Transverse colon (tissue), 4 donors: ENCODE measurements at regions not wholly inside any gene's neighbourhood (a gene's known extent, or its start where the extent isn't known, plus 50 kb on each side); places are given as distances from the start of the nearest gene placed in this dataset.

ENCODE experiments used
- DNase-seq: peaks from one replicate; pipeline ENCODE4 v3.0.0-alpha.2; 2019
- H3K27ac ChIP-seq, 4 donors: fragments of 200-600 bp; sonication (generic); 2 replicates each; pipeline ENCODE4 v1.5.1; 2016 to 2018; ENCODE audit warnings: inconsistent platforms in 4 of 4
- H3K27me3 ChIP-seq: fragments of 200-600 bp; sonication (generic); 2 replicates; pipeline ENCODE4 v1.5.1; 2017; ENCODE audit warnings: inconsistent platforms
- H3K36me3 ChIP-seq, 4 donors: fragments of 200-600 bp; sonication (generic); 2 replicates each; pipeline ENCODE4 v1.5.1; 2017 to 2019; ENCODE audit warnings: inconsistent platforms in 4 of 4
- H3K4me1 ChIP-seq, 4 donors: fragments of 200-600 bp; sonication (generic); 2 replicates each; pipeline ENCODE4 v1.5.1; 2017 to 2020; ENCODE audit warnings: inconsistent platforms in 4 of 4
- H3K4me3 ChIP-seq, 4 donors: fragments of 200-600 bp; sonication (generic); 1 replicate in 1 of 4; 2 replicates in 3 of 4; pipeline versions ENCODE4 v1.5.1 to v1.6.1; 2017 to 2019; ENCODE audit warnings: inconsistent platforms in 4 of 4
- H3K9me3 ChIP-seq, 2 donors: fragments of 200-600 bp; sonication (generic); 2 replicates each; pipeline ENCODE4 v1.5.1; 2017 to 2019; ENCODE audit warnings: inconsistent platforms in 2 of 2
- EP300 ChIP-seq: sonication (generic); formaldehyde crosslinking; IDR thresholded peaks from one replicate; pipeline ENCODE4 v1.6.1; 2017; ENCODE audit warnings: antibody characterized with exemption, low read depth
- POLR2A ChIP-seq: fragments of 450-650 bp; IDR thresholded peaks from one replicate; pipeline ENCODE4 v1.6.1; 2016; ENCODE audit warnings: antibody characterized with exemption, mild to moderate bottlenecking, moderate library complexity
- POLR2AphosphoS5 ChIP-seq, 3 donors: sonication (generic); formaldehyde crosslinking; IDR thresholded peaks; one replicate each; pipeline ENCODE4 v1.6.1; 2016; ENCODE audit warnings: antibody characterized with exemption in 3 of 3
- WGBS, 2 donors: methylation state at CpG; one replicate each; pipeline ENCODE4 v1.1.5; 2018; ENCODE audit warnings: low coverage in 1 of 2; 5-methylcytosine and 5-hydroxymethylcytosine counted together
- in situ Hi-C, 4 donors: fragments of 200-750 bp; cut with MboI; loops; one replicate each; pipeline versions ENCODE4 v1.15.0 to v1.15.1; 2017; ENCODE audit warnings: low sequenced_read_pairs in 3 of 4, low pct_ligation_motif_present in 1 of 4, low pct_unique_long_range_greater_than_20kb in 1 of 4
- intact Hi-C: fragments of 100-400 bp; cut with DNase I; formaldehyde crosslinking; loops from one replicate; pipeline ENCODE4 v1.15.1; 2023; ENCODE audit warnings: low total_unique reads
- TF ChIP-seq, protein P1 (sequence below), 5 experiments: fragments of 200-600 bp in 3 of 5; fragments of 450-650 bp in 2 of 5; sonication (generic) in 3 of 5; IDR thresholded peaks; 1 replicate in 2 of 5; 2 replicates in 3 of 5; pipeline ENCODE4 v1.5.1; 2016 to 2017; ENCODE audit warnings: antibody characterized with exemption in 5 of 5, inconsistent platforms in 3 of 5, mild to moderate bottlenecking in 2 of 5, moderate library complexity in 1 of 5

DNA sequence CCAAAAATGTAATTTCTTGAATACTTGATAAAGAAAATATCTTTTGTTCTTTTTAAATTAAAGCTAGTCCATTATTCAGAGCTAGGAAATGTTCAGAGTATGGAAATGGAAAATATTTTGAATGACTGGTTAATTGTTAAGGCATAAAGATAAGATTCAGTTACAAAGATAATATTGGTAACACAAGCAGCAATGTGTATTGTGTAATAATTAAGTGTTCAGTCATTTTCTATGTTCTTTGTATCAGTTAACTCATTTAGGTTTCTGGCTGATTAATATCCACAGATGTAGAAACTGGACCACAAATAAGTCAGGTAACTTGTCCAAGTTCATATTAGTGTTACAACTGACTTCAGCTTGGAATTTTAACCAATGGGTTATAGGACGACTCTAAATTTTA lies 442.2 kb upstream of the MANEA start:
- Histone ChIP-seq H3K27ac (no peak overlapping the region), H3K4me3 (no peak overlapping the region), H3K36me3 (no peaks in the 10 kb centered on the region), H3K4me1 (no peaks in the 10 kb centered on the region), H3K27me3 (no peaks in the 10 kb centered on the region), H3K9me3 (no peaks in the 10 kb centered on the region)
- TF ChIP-seq POLR2AphosphoS5 (IDR thresholded peaks at IDR 0.05) (no peak), EP300 (no peak), POLR2A (no peak)
- TF ChIP-seq, protein P1, sequence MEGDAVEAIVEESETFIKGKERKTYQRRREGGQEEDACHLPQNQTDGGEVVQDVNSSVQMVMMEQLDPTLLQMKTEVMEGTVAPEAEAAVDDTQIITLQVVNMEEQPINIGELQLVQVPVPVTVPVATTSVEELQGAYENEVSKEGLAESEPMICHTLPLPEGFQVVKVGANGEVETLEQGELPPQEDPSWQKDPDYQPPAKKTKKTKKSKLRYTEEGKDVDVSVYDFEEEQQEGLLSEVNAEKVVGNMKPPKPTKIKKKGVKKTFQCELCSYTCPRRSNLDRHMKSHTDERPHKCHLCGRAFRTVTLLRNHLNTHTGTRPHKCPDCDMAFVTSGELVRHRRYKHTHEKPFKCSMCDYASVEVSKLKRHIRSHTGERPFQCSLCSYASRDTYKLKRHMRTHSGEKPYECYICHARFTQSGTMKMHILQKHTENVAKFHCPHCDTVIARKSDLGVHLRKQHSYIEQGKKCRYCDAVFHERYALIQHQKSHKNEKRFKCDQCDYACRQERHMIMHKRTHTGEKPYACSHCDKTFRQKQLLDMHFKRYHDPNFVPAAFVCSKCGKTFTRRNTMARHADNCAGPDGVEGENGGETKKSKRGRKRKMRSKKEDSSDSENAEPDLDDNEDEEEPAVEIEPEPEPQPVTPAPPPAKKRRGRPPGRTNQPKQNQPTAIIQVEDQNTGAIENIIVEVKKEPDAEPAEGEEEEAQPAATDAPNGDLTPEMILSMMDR (IDR thresholded peaks at IDR 0.05), result no peak
- no peak for DNase-seq
- WGBS, 2 donors, result 60 to 61% methylated on average over 1 of the region's 1 CpG
- in situ Hi-C loops (no loop called here), intact Hi-C loops (no loop called here)

DNA sequence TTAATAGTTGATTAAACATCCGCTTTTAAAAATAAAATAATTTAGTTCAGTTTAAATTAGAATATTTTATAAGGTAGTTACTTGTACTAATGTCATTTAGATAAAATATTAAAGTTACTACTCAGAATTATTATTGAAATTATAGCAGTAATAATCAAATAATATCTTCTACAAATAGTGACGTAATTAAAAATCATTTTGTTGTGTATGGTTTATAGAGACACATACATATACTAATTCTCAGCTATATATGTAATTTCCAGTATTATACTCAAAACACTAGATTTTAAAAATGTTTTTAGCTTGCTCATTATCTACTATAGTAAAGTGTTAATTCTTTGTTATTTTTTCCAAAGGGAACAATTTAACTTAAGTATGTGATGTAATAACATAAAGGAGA lies 435.2 kb upstream of the MANEA start:
- H3K4me1 ChIP-seq, result no peaks in the 10 kb centered on the region
- intact Hi-C loops (no loop called here), in situ Hi-C loops (no loop called here)
- H3K27me3 ChIP-seq, result no peaks in the 10 kb centered on the region
- H3K36me3 ChIP-seq, result no peaks in the 10 kb centered on the region
- H3K9me3 ChIP-seq, result no peaks in the 10 kb centered on the region
- DNase-seq, result no peak
- no peak for TF ChIP-seq POLR2A
- TF ChIP-seq, protein P1 (IDR thresholded peaks at IDR 0.05), result no peak
- no peak for TF ChIP-seq EP300
- no peak for TF ChIP-seq POLR2AphosphoS5 (IDR thresholded peaks at IDR 0.05)
- H3K27ac ChIP-seq, result no peak overlapping the region
- no peak overlapping the region for H3K4me3 ChIP-seq
- WGBS, 2 donors, result 85 to 91% methylated on average over 2 of the region's 2 CpGs

DNA sequence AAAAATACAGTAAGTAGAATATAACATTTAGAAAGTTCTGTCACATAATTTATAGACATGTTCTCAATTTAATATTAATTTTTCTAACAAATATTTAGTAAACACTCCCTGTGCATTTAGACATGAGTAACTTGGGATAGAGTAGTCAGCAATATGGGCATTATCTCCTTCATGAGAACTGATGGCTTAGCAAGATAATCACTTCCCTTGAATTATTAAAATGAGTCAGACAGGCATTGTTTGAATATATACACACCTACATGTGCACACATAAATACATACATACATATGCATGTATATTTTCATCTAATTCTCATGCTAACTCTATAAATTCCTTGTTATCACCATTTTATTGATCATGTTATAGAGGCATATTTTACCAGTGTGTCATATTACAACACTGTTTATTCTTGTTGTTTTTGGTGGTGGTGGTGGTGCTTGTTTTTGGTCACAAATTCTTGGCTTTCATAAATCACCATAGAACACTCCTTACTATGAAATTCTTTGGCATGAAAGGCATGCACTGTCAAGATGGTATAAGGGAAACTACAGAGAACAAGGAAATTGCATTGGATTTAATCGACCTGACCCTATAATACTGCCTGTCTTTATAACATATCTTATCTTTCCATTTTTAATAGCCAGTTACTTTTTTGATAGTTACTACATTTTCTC lies 434.5 kb upstream of the MANEA start:
- no peaks in the 10 kb centered on the region for H3K9me3 ChIP-seq
- H3K27ac ChIP-seq, result no peak overlapping the region
- H3K4me3 ChIP-seq, result no peak overlapping the region
- H3K27me3 ChIP-seq, result no peaks in the 10 kb centered on the region
- intact Hi-C loops, result no loop called here
- H3K4me1 ChIP-seq, result no peaks in the 10 kb centered on the region
- H3K36me3 ChIP-seq, result no peaks in the 10 kb centered on the region
- in situ Hi-C loops, result no loop called here
- TF ChIP-seq, protein P1 (IDR thresholded peaks at IDR 0.05), result no peak
- TF ChIP-seq POLR2AphosphoS5 (IDR thresholded peaks at IDR 0.05) (no peak), EP300 (no peak), POLR2A (no peak)
- no peak for DNase-seq
- 36 to 64% methylated on average over 1 of the region's 1 CpG for WGBS, 2 donors

- no peaks in the 10 kb centered on the region for H3K36me3 ChIP-seq
- intact Hi-C loops (no loop called here), in situ Hi-C loops (no loop called here)
- no peaks in the 10 kb centered on the region for H3K4me1 ChIP-seq
- DNase-seq, result no peak
- H3K27ac ChIP-seq, result no peak overlapping the region
- H3K9me3 ChIP-seq, result no peaks in the 10 kb centered on the region
- WGBS, 2 donors, result 34 to 51% methylated on average over 5 of the region's 5 CpGs
- no peak overlapping the region for H3K4me3 ChIP-seq
- TF ChIP-seq POLR2AphosphoS5 (IDR thresholded peaks at IDR 0.05) (no peak), POLR2A (no peak)
- H3K27me3 ChIP-seq, result no peaks in the 10 kb centered on the region
Observed at GRCh38 chr6:95143408-95144180, 433.7 kb upstream of the MANEA start.
